HEK293 (cell line): ENCODE measurements at regions not wholly inside any gene's neighbourhood (a gene's known extent, or its start where the extent isn't known, plus 50 kb on each side); places are given as distances from the start of the nearest gene placed in this dataset.

Experiments
- CTCF ChIA-PET: fragments of 350-600 bp; formaldehyde crosslinking; extraction: SDS; loops from one replicate; lab custom pipeline; 2021; ENCODE audit warnings: antibody characterized with exemption; lab: Yijun Ruan, JAX
- POLR2A ChIA-PET: fragments of 300-600 bp; formaldehyde crosslinking; extraction: SDS; loops from one replicate; lab custom pipeline; 2020; ENCODE audit warnings: antibody characterized with exemption, inconsistent platforms; lab: Yijun Ruan, JAX
- H3K27ac ChIP-seq: fragments of 200-500 bp; sonication (Bioruptor generic); 2 replicates; pipeline ENCODE4 v1.5.1; 2014; ENCODE audit warnings: low read depth, low read length, control low read depth, inconsistent platforms; ENCODE audit errors: extremely low read depth
- H3K36me3 ChIP-seq, 2 experiments: fragments of 200-500 bp in 1 of 2; sonication (Bioruptor generic) in 1 of 2; 1 replicate in 1 of 2; 2 replicates in 1 of 2; pipeline ENCODE4 v1.5.1; 2014 to 2017; ENCODE audit warnings: inconsistent platforms in 2 of 2, low read length in 2 of 2; ENCODE audit not compliant: control insufficient read depth in 2 of 2, insufficient read depth in 1 of 2
- H3K4me1 ChIP-seq: fragments of 200-500 bp; sonication (Bioruptor generic); 2 replicates; pipeline ENCODE4 v1.5.1; 2014; ENCODE audit warnings: mild to moderate bottlenecking, low read length, inconsistent platforms; ENCODE audit not compliant: control insufficient read depth, insufficient read depth
- H3K4me3 ChIP-seq: 2 replicates; pipeline ENCODE4 v1.5.1; 2011; ENCODE audit warnings: low read depth, mild to moderate bottlenecking, control low read depth, low read length, moderate library complexity
- H3K9me3 ChIP-seq: fragments of 200-500 bp; sonication (Bioruptor generic); 2 replicates; pipeline ENCODE4 v1.5.1; 2014; ENCODE audit warnings: low read depth, low read length, inconsistent platforms; ENCODE audit not compliant: control insufficient read depth, insufficient read depth
- PBX3 ChIP-seq: sonication (generic); formaldehyde crosslinking; IDR thresholded peaks from 2 replicates; pipeline ENCODE4 v1.8.1; 2022; ENCODE audit warnings: mild to moderate bottlenecking, moderate library complexity, missing genetic modification reagents
- PRDM6 ChIP-seq: fragments of 450-650 bp; formaldehyde crosslinking; IDR thresholded peaks from 2 replicates; pipeline ENCODE4 v1.5.1; 2017; ENCODE audit warnings: missing biosample characterization, missing genetic modification characterization
- SETDB1 ChIP-seq: IDR thresholded peaks from one replicate; pipeline ENCODE4 v1.6.1; 2017; ENCODE audit warnings: mild to moderate bottlenecking, low read length, moderate library complexity, mixed read lengths; ENCODE audit not compliant: insufficient read length
- TSHZ1 ChIP-seq: fragments of 450-650 bp; formaldehyde crosslinking; IDR thresholded peaks from 2 replicates; pipeline ENCODE4 v1.5.1; 2016; ENCODE audit warnings: missing biosample characterization, missing genetic modification characterization, borderline replicate concordance
- ZBTB11 ChIP-seq: fragments of 450-650 bp; formaldehyde crosslinking; conservative IDR thresholded peaks from 2 replicates; pipeline ENCODE4 v1.5.1; 2016; ENCODE audit warnings: low read depth, missing biosample characterization, missing genetic modification characterization
- ZBTB48 ChIP-seq: fragments of 450-650 bp; formaldehyde crosslinking; IDR thresholded peaks from 2 replicates; pipeline ENCODE4 v1.5.1; 2016; ENCODE audit warnings: missing biosample characterization, missing genetic modification characterization
- ZNF121 ChIP-seq: fragments of 450-650 bp; formaldehyde crosslinking; IDR thresholded peaks from 2 replicates; pipeline ENCODE4 v1.5.1; 2016; ENCODE audit warnings: missing biosample characterization, missing genetic modification characterization
- ZNF214 ChIP-seq: fragments of 450-650 bp; formaldehyde crosslinking; IDR thresholded peaks from 2 replicates; pipeline ENCODE4 v1.5.1; 2017; ENCODE audit warnings: missing biosample characterization, mild to moderate bottlenecking, missing genetic modification characterization, borderline replicate concordance
- ZNF239 ChIP-seq: fragments of 450-650 bp; formaldehyde crosslinking; IDR thresholded peaks from 2 replicates; pipeline ENCODE4 v1.5.1; 2016; ENCODE audit warnings: missing biosample characterization, missing genetic modification characterization
- ZNF274 ChIP-seq, 2 experiments: fragments of 200-500 bp in 1 of 2; fragments of 450-650 bp in 1 of 2; sonication (Bioruptor generic) in 1 of 2; formaldehyde crosslinking in 1 of 2; IDR thresholded peaks; 2 replicates each; pipeline versions ENCODE4 v1.5.1 to v1.6.1; 2014 to 2016; ENCODE audit warnings: borderline replicate concordance in 1 of 2, inconsistent platforms in 1 of 2, low read length in 1 of 2, missing biosample characterization in 1 of 2, missing genetic modification characterization in 1 of 2
- ZNF280D ChIP-seq: fragments of 450-650 bp; formaldehyde crosslinking; IDR thresholded peaks from 2 replicates; pipeline ENCODE4 v1.5.1; 2016; ENCODE audit warnings: missing biosample characterization, missing genetic modification characterization
- ZNF549 ChIP-seq: fragments of 450-650 bp; IDR thresholded peaks from 2 replicates; pipeline ENCODE4 v1.5.1; 2018; ENCODE audit warnings: missing biosample characterization, missing genetic modification characterization, mild to moderate bottlenecking, inconsistent platforms, moderate library complexity
- ZNF561 ChIP-seq: fragments of 450-650 bp; IDR thresholded peaks from 2 replicates; pipeline ENCODE4 v1.5.1; 2018; ENCODE audit warnings: missing biosample characterization, missing genetic modification characterization, borderline replicate concordance
- ZNF660 ChIP-seq: fragments of 450-650 bp; IDR thresholded peaks from 2 replicates; pipeline ENCODE4 v1.5.1; 2018; ENCODE audit warnings: missing biosample characterization, mild to moderate bottlenecking, missing genetic modification characterization
- ZNF692 ChIP-seq: fragments of 450-650 bp; formaldehyde crosslinking; IDR thresholded peaks from 2 replicates; pipeline ENCODE4 v1.5.1; 2016; ENCODE audit warnings: missing biosample characterization, missing genetic modification characterization
- ZNF777 ChIP-seq: fragments of 450-650 bp; formaldehyde crosslinking; IDR thresholded peaks from 2 replicates; pipeline ENCODE4 v1.5.1; 2017; ENCODE audit warnings: missing biosample characterization, missing genetic modification characterization, borderline replicate concordance
- ZNF830 ChIP-seq: fragments of 450-650 bp; IDR thresholded peaks from 2 replicates; pipeline ENCODE4 v1.5.0; 2018; ENCODE audit warnings: missing biosample characterization, missing genetic modification characterization, low read depth, mild to moderate bottlenecking, moderate library complexity

GRCh38 chr16:64773184-64773583, 348.7 kb downstream of the CDH11 start:
- CTCF ChIA-PET, result no interaction called here
- POLR2A ChIA-PET, result no interaction called here
- Histone ChIP-seq H3K27ac (no peak overlapping the region), H3K36me3 (no peaks in the 10 kb centered on the region), H3K4me3 (no peak overlapping the region), H3K9me3 (no peaks in the 10 kb centered on the region), H3K4me1 (peaks cover 6% of the 10 kb centered on the region; the same call in 1 of the 2 replicates)
- TF ChIP-seq ZBTB11 (tag by site-specific recombination) (no peak), PBX3 (CRISPR knock-in tag) (no peak), SETDB1 (no peak), ZNF274 (IDR thresholded peaks at IDR 0.05; ENCODE audit: low read length) (no peak), ZNF274 (tag by site-specific recombination; IDR thresholded peaks at IDR 0.05; ENCODE audit: borderline replicate concordance) (no peak), ZNF692 (tag by site-specific recombination) (no peak), ZNF549 (tag by site-specific recombination) (no peak), ZNF280D (tag by site-specific recombination) (no peak), ZNF561 (tag by site-specific recombination) (no peak), ZNF660 (tag by site-specific recombination) (no peak), PRDM6 (tag by site-specific recombination) (no peak), ZNF830 (tag by site-specific recombination) (no peak), ZBTB48 (tag by site-specific recombination) (no peak), ZNF214 (tag by site-specific recombination) (no peak), ZNF777 (tag by site-specific recombination) (no peak), ZNF239 (tag by site-specific recombination) (no peak), TSHZ1 (tag by site-specific recombination) (no peak), ZNF121 (tag by site-specific recombination) (no peak)
